CD4-positive, alpha-beta memory T cell (primary cell): ENCODE measurements at regions not wholly inside any gene's neighbourhood (a gene's known extent, or its start where the extent isn't known, plus 50 kb on each side); places are given as distances from the start of the nearest gene placed in this dataset.

Experiments used
- CTCF ChIA-PET: fragments of 350-600 bp; sonication (Branson Sonifier 250); formaldehyde crosslinking; loops from one replicate; lab custom pipeline; 2021; ENCODE audit warnings: inconsistent platforms; ENCODE audit not compliant: partially characterized antibody; lab: Charles Lee
- POLR2A ChIA-PET: fragments of 350-600 bp; sonication (Branson Sonifier 250); formaldehyde crosslinking; loops from one replicate; lab custom pipeline; 2021; ENCODE audit not compliant: partially characterized antibody; lab: Charles Lee
- DNase-seq, 5 donors: peaks; one replicate each; pipeline versions ENCODE4 v3.0.0 to v3.0.0-alpha.2; 2020 to 2022; ENCODE audit warnings: mixed read lengths in 1 of 5
- H3K27ac ChIP-seq: one replicate; pipeline ENCODE4 v1.7.0; 2013; ENCODE audit warnings: low read depth, low read length
- H3K27me3 ChIP-seq: 2 replicates; pipeline ENCODE4 v1.7.0; 2013; ENCODE audit warnings: mild to moderate bottlenecking, low read length, moderate library complexity; ENCODE audit not compliant: insufficient read depth
- H3K36me3 ChIP-seq: 2 replicates; pipeline ENCODE4 v1.7.0; 2013; ENCODE audit warnings: mild to moderate bottlenecking, low read length, moderate library complexity; ENCODE audit not compliant: insufficient read depth
- H3K4me1 ChIP-seq: 2 replicates; pipeline ENCODE4 v1.7.0; 2013; ENCODE audit warnings: mild to moderate bottlenecking, low read length, moderate library complexity; ENCODE audit not compliant: insufficient read depth
- H3K4me3 ChIP-seq, 2 donors: one replicate each; pipeline ENCODE4 v1.7.0; 2013; ENCODE audit warnings: low read length in 2 of 2, mild to moderate bottlenecking in 1 of 2
- H3K9me3 ChIP-seq, 2 donors: one replicate each; pipeline ENCODE4 v1.7.0; 2013; ENCODE audit warnings: low read length in 2 of 2, control low read depth in 1 of 2; ENCODE audit not compliant: control insufficient read depth in 1 of 2
- H3K27ac Mint-ChIP-seq, 7 donors: one replicate each; pipeline ENCODE4 v1.8.0; 2020 to 2021; ENCODE audit warnings: mixed read lengths in 7 of 7, mild to moderate bottlenecking in 6 of 7, inconsistent platforms in 3 of 7, moderate library complexity in 3 of 7
- H3K27me3 Mint-ChIP-seq, 2 donors: one replicate each; pipeline ENCODE4 v1.8.0; 2020 to 2021; ENCODE audit warnings: mixed read lengths in 2 of 2
- H3K36me3 Mint-ChIP-seq, 2 donors: one replicate each; pipeline ENCODE4 v1.8.0; 2020 to 2021; ENCODE audit warnings: mixed read lengths in 2 of 2, inconsistent platforms in 1 of 2, mild to moderate bottlenecking in 1 of 2
- H3K4me1 Mint-ChIP-seq, 4 donors: one replicate each; pipeline ENCODE4 v1.8.0; 2020 to 2021; ENCODE audit warnings: mixed read lengths in 4 of 4, mild to moderate bottlenecking in 1 of 4
- H3K4me3 Mint-ChIP-seq, 8 donors: one replicate each; pipeline ENCODE4 v1.8.0; 2020 to 2021; ENCODE audit warnings: mixed read lengths in 8 of 8, mild to moderate bottlenecking in 7 of 8, moderate library complexity in 6 of 8, inconsistent platforms in 3 of 8
- H3K9me3 Mint-ChIP-seq, 8 donors: one replicate each; pipeline ENCODE4 v1.8.0; 2020 to 2021; ENCODE audit warnings: mixed read lengths in 8 of 8, mild to moderate bottlenecking in 5 of 8, inconsistent platforms in 3 of 8, moderate library complexity in 1 of 8
- intact Hi-C: fragments of 100-400 bp; cut with micrococcal nuclease; formaldehyde crosslinking; loops from one replicate; pipeline ENCODE4 v1.15.1; 2023

GRCh38 chr11:95562196-95562921 lies 227.2 kb downstream of the FAM76B start:
- H3K9me3 Mint-ChIP-seq, result no peaks in the 10 kb centered on the region
- H3K36me3 Mint-ChIP-seq, result no peaks in the 10 kb centered on the region
- no peaks in the 10 kb centered on the region for H3K27me3 ChIP-seq
- no peaks in the 10 kb centered on the region for H3K27me3 Mint-ChIP-seq
- no peak for DNase-seq
- POLR2A ChIA-PET, result no interaction called here
- no peaks in the 10 kb centered on the region for H3K4me1 ChIP-seq
- intact Hi-C loops, result no loop called here
- H3K9me3 ChIP-seq, result no peaks in the 10 kb centered on the region
- no peak overlapping the region for H3K27ac ChIP-seq
- H3K27ac Mint-ChIP-seq, result no peak overlapping the region
- H3K4me1 Mint-ChIP-seq, result peaks cover 2 to 9% (median 5%) of the 10 kb centered on the region in 4 donors
- H3K4me3 ChIP-seq, result no peak overlapping the region
- H3K36me3 ChIP-seq, result no peaks in the 10 kb centered on the region
- CTCF ChIA-PET, result interaction anchor here (1.2 to 1.7 kb wide), 2 partner anchors 17 to 143 kb away, joined by 3 to 7 read pairs; no protein-coding TSS in a partner anchor
- no peak overlapping the region for H3K4me3 Mint-ChIP-seq

GRCh38 chr11:95559899-95560298 lies 229.7 kb downstream of the FAM76B start:
- ChIA-PET CTCF (no interaction called here), POLR2A (interaction anchor here (0.5 kb wide), 1 partner anchor 259 kb away, joined by 3 read pairs; no protein-coding TSS in a partner anchor)
- Mint-ChIP-seq H3K27me3 (no peaks in the 10 kb centered on the region), H3K4me1 (peaks cover 0 to 9% (median 5%) of the 10 kb centered on the region in 4 donors), H3K36me3 (no peaks in the 10 kb centered on the region), H3K27ac (no peak overlapping the region), H3K9me3 (no peaks in the 10 kb centered on the region), H3K4me3 (no peak overlapping the region)
- Histone ChIP-seq H3K27ac (no peak overlapping the region), H3K27me3 (no peaks in the 10 kb centered on the region), H3K9me3 (no peaks in the 10 kb centered on the region), H3K36me3 (no peaks in the 10 kb centered on the region), H3K4me3 (no peak overlapping the region), H3K4me1 (no peaks in the 10 kb centered on the region)
- intact Hi-C loops, result no loop called here
- no peak for DNase-seq

- H3K4me3 ChIP-seq, result no peak overlapping the region
- H3K27ac Mint-ChIP-seq, result no peak overlapping the region
- H3K4me1 ChIP-seq, result no peaks in the 10 kb centered on the region
- H3K9me3 ChIP-seq, result no peaks in the 10 kb centered on the region
- no peak overlapping the region for H3K4me3 Mint-ChIP-seq
- H3K27ac ChIP-seq, result no peak overlapping the region
- intact Hi-C loops, result no loop called here
- peaks cover 0 to 10% (median 2%) of the 10 kb centered on the region in 4 donors for H3K4me1 Mint-ChIP-seq
- H3K36me3 ChIP-seq, result no peaks in the 10 kb centered on the region
- H3K36me3 Mint-ChIP-seq, result no peaks in the 10 kb centered on the region
- ChIA-PET POLR2A (interaction anchor here (1.2 kb wide), 1 partner anchor 326 kb away, joined by 3 read pairs; no protein-coding TSS in a partner anchor), CTCF (interaction anchor here (1.5 to 2.9 kb wide), 2 partner anchors 12 to 148 kb away, joined by 3 to 14 read pairs; no protein-coding TSS in a partner anchor)
- no peaks in the 10 kb centered on the region for H3K27me3 ChIP-seq
- H3K27me3 Mint-ChIP-seq, result peaks cover 0 to 2% of the 10 kb centered on the region in 2 donors
- no peaks in the 10 kb centered on the region for H3K9me3 Mint-ChIP-seq
- DNase-seq, result no peak
Observed at GRCh38 chr11:95557376-95557775, 232.2 kb downstream of the FAM76B start.

GRCh38 chr11:95556342-95557163 lies 233.0 kb downstream of the FAM76B start:
- Histone ChIP-seq H3K27me3 (no peaks in the 10 kb centered on the region), H3K36me3 (no peaks in the 10 kb centered on the region), H3K4me3 (no peak overlapping the region), H3K27ac (no peak overlapping the region), H3K4me1 (no peaks in the 10 kb centered on the region), H3K9me3 (no peaks in the 10 kb centered on the region)
- Mint-ChIP-seq H3K27ac (no peak overlapping the region), H3K4me1 (peaks cover 0 to 10% (median 2%) of the 10 kb centered on the region in 4 donors), H3K27me3 (peaks cover 0 to 2% of the 10 kb centered on the region in 2 donors), H3K4me3 (no peak overlapping the region), H3K36me3 (no peaks in the 10 kb centered on the region), H3K9me3 (no peaks in the 10 kb centered on the region)
- intact Hi-C loops, result no loop called here
- no peak for DNase-seq
- CTCF ChIA-PET, result interaction anchor here (1.3 to 2.9 kb wide), 2 partner anchors 11 to 149 kb away, joined by 3 to 14 read pairs; no protein-coding TSS in a partner anchor
- POLR2A ChIA-PET, result interaction anchor here (1.2 kb wide), 1 partner anchor 325 kb away, joined by 3 read pairs; no protein-coding TSS in a partner anchor

GRCh38 chr11:95556011-95556341 lies 233.6 kb downstream of the FAM76B start:
- ChIA-PET CTCF (interaction anchor here (1.3 kb wide), 1 partner anchor 149 kb away, joined by 3 read pairs; no protein-coding TSS in a partner anchor), POLR2A (no interaction called here)
- Histone ChIP-seq H3K4me1 (no peaks in the 10 kb centered on the region), H3K36me3 (no peaks in the 10 kb centered on the region), H3K27me3 (no peaks in the 10 kb centered on the region), H3K4me3 (no peak overlapping the region), H3K27ac (no peak overlapping the region), H3K9me3 (no peaks in the 10 kb centered on the region)
- Mint-ChIP-seq H3K9me3 (no peaks in the 10 kb centered on the region), H3K4me3 (no peak overlapping the region), H3K27ac (no peak overlapping the region), H3K27me3 (peaks cover 0 to 2% of the 10 kb centered on the region in 2 donors), H3K4me1 (peaks cover 0 to 10% (median 2%) of the 10 kb centered on the region in 4 donors), H3K36me3 (no peaks in the 10 kb centered on the region)
- intact Hi-C loops, result no loop called here
- no peak for DNase-seq

GRCh38 chr11:95554911-95555310 lies 234.7 kb downstream of the FAM76B start:
- ChIA-PET POLR2A (no interaction called here), CTCF (no interaction called here)
- Histone ChIP-seq H3K4me1 (no peaks in the 10 kb centered on the region), H3K27me3 (no peaks in the 10 kb centered on the region), H3K9me3 (no peaks in the 10 kb centered on the region), H3K27ac (no peak overlapping the region), H3K36me3 (no peaks in the 10 kb centered on the region), H3K4me3 (no peak overlapping the region)
- Mint-ChIP-seq H3K27me3 (peaks cover 0 to 2% of the 10 kb centered on the region in 2 donors), H3K9me3 (no peaks in the 10 kb centered on the region), H3K4me1 (peaks cover 0 to 8% (median 2%) of the 10 kb centered on the region in 4 donors), H3K27ac (no peak overlapping the region), H3K36me3 (no peaks in the 10 kb centered on the region), H3K4me3 (no peak overlapping the region)
- intact Hi-C loops, result no loop called here
- DNase-seq, result no peak

GRCh38 chr11:95549301-95549700 lies 240.3 kb downstream of the FAM76B start:
- no peak overlapping the region for H3K4me3 Mint-ChIP-seq
- Histone ChIP-seq H3K4me3 (no peak overlapping the region), H3K27me3 (no peaks in the 10 kb centered on the region), H3K4me1 (peaks cover 15% of the 10 kb centered on the region), H3K27ac (no peak overlapping the region), H3K9me3 (no peaks in the 10 kb centered on the region), H3K36me3 (no peaks in the 10 kb centered on the region)
- intact Hi-C loops, result no loop called here
- H3K36me3 Mint-ChIP-seq, result no peaks in the 10 kb centered on the region
- peaks cover 0 to 2% of the 10 kb centered on the region in 2 donors for H3K27me3 Mint-ChIP-seq
- no peaks in the 10 kb centered on the region for H3K9me3 Mint-ChIP-seq
- no peak for DNase-seq
- H3K4me1 Mint-ChIP-seq, result peaks cover 3 to 15% (median 10%) of the 10 kb centered on the region in 4 donors
- CTCF ChIA-PET, result interaction anchor here (0.6 kb wide), 1 partner anchor 156 kb away, joined by 3 read pairs; no protein-coding TSS in a partner anchor
- no peak overlapping the region for H3K27ac Mint-ChIP-seq
- POLR2A ChIA-PET, result no interaction called here
